ENCODE measurements at regions not wholly inside any gene's neighbourhood (a gene's known extent, or its start where the extent isn't known, plus 50 kb on each side); places are given as distances from the start of the nearest gene placed in this dataset.
A peak's percentile ranks its signal among the peaks of the same experiment; 100 is the strongest.
"Not testable (repeated sequence)": the region's sequence is repeated elsewhere in the genome, so short reads cannot be mapped to it uniquely, and the experiment has no call there.

- no peak for DNase-seq (ENCODE audit: low read depth, low spot score)
Measured at GRCh38 chr5:18438126-18438525, 803.9 kb downstream of the TAF11L14 start.

- DNase-seq (ENCODE audit: low read depth, low spot score): no peak
Measured at GRCh38 chr5:18455521-18455920, 821.3 kb downstream of the TAF11L14 start.

DNA sequence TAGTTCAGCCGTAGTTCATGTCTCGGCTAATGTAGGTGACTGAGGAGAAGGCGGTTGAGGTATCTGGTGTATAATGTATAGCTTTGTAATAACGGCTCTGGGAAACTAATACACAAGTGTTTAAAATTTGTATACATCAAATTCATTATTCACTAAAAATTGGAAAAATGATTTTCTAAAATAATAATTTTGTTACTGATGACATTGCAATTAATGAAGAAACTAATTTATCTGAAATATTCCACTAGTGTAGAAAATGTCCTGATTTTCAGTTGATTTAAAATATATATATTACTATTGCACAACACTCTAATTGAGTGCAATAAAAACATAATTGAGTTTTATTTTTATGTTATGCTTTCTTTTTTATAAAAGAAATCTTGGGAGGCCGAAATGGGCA is 823.0 kb downstream of the TAF11L14 start:
- no peak for DNase-seq (ENCODE audit: low read depth, low spot score)

DNA sequence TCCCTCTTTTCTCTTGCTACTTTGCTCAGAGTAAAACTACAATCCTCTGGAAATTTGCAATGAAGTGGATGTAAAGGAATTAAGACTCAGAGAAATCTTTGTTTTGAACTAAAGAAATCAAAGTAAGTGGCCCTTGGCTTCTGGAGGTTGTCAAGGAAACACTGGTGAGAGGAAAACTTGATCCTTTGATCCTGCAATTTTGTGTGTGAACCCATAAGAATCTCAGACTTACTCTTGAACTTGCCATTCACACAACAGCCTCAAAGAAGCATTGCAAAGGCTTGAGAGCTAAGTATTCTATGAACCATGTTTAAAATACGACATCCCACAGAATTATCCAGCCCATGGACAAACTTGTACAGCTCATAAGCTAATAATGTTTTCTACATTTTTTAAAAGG is 827.5 kb downstream of the TAF11L14 start:
- no peak for DNase-seq (ENCODE audit: low read depth, low spot score)

- peak; percentile 65 for DNase-seq (ENCODE audit: low read depth, low spot score)
Measured at GRCh38 chr5:18465833-18466681, 831.8 kb downstream of the TAF11L14 start.

- no peak for DNase-seq (ENCODE audit: low read depth, low spot score)
Measured at GRCh38 chr5:18466731-18467130, 832.5 kb downstream of the TAF11L14 start.

DNA sequence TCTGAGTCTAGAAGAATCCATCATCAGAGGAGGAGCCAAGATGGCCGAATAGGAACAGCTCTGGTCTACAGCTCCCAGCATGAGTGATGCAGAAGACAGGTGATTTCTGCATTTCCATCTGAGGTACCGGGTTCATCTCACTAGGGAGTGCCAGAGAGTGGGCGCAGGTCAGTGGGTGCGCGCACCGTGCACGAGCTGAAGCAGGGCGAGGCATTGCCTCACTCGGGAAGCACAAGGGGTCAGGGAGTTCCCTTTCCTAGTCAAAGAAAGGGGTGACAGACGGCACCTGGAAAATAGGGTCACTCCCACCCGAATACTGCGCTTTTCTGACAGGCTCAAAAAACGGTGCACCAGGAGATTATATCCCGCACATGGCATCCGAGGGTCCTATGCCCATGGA is 837.5 kb downstream of the TAF11L14 start:
- DNase-seq (ENCODE audit: low read depth, low spot score): not testable (repeated sequence)

GRCh38 chr5:18483451-18483850 is 849.2 kb downstream of the TAF11L14 start:
- peak; percentile 1 for DNase-seq (ENCODE audit: low read depth, low spot score)

GRCh38 chr5:18487928-18488480 is 853.7 kb downstream of the TAF11L14 start:
- peak; percentile 34 for DNase-seq (ENCODE audit: low read depth, low spot score)

DNA sequence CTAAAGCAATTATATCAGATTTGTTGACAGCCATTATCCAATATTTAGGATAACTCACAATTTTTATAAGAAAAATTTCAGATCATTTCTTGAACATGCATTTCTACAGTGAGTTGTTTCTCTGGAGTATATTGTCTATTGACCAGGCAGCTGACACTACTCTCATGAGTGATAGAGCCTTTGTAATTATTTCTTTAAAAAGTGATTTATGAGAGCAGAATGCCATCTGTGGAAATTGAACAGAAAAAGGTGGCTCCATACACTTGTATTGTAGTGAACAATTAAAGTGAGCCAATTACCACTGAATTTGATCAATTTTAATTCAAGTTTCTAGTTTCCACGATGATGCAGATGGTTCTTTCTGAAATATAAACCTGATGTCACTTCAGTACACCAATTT is 855.4 kb downstream of the TAF11L14 start:
- DNase-seq (ENCODE audit: low read depth, low spot score): no peak

- DNase-seq (ENCODE audit: low read depth, low spot score): no peak
Measured at GRCh38 chr5:18491349-18491748, 857.1 kb downstream of the TAF11L14 start.

DNA sequence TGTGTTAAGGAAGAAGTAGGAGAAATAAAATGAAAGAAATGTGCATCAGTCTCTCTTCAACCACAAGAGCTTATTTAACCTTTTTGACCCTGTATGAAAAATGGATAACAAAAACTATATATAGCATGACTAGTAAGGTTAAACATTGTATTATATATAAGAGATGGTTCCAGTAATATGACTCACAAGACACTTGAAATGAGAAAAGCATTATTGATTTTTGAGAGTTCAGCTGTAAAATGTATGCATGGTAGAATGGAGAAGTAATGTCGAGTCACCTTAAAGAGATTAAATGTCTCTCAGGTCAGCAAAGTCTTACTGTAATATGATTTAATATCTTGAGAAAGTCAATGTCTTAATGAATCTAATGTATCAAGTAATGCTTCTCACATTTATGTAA is 860.9 kb downstream of the TAF11L14 start:
- DNase-seq (ENCODE audit: low read depth, low spot score): no peak

DNA sequence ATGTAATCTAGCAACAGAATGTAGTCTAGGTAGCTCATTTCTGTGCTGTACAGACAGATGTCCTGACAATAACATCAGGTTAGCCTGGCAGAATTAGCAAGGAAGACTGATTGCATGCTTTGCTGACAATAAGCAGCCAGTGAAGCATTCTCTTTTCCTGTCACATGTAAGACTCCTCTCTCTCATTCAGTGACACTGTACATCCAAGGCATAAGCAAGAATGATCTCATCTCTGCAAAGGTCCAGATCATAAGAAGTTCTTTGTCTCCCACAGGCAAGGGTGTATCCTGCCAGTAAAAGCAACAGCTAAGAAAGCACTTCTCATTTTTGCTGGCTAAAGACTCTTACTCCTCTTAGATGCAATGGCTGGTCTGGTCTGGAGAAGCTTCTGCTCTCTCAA is 861.8 kb downstream of the TAF11L14 start:
- no peak for DNase-seq (ENCODE audit: low read depth, low spot score)

DNA sequence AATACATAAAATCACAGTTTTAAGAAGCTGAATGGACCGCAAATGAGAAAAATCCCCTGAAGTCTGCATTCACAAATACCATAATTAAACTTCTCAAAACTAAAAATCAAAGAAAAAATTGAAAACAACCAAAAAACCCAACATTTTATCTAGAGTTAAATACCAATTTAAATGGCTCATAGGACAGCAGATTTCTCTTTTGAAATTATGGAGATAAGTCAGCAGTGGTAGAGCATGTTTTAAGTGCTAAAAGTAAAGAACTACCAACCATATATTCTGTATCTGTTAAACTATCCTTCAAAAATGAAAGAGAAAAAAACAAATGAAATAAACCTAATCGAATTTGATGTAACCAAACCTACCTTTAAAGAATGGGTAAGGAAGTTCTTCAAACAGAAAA is 862.8 kb downstream of the TAF11L14 start:
- no peak for DNase-seq (ENCODE audit: low read depth, low spot score)

DNA sequence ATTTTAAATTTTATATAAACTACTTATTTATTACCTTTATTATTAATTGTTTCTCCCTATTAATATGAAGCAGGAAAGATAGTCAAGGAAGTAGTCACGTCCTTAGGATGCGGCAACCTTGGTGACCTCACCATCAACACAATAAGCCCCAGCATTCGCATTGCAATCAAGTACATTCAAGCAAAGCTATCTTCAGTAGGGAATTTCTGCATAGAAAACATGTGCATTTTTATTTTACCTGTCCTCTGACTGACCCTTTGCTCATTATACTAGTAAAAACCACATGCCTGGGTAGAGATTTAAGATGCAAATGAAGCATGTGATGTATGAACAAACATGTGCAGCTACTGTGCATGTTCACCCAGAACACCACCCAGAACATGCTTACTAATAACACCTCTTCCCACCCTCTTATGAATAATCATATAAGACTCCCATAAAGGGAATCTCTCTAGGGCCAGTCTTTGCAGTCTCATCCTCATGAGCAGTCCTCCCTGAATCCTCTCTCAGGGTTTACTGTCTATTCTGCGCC is 869.6 kb downstream of the TAF11L14 start:
- no peak for DNase-seq (ENCODE audit: low read depth, low spot score)

DNA sequence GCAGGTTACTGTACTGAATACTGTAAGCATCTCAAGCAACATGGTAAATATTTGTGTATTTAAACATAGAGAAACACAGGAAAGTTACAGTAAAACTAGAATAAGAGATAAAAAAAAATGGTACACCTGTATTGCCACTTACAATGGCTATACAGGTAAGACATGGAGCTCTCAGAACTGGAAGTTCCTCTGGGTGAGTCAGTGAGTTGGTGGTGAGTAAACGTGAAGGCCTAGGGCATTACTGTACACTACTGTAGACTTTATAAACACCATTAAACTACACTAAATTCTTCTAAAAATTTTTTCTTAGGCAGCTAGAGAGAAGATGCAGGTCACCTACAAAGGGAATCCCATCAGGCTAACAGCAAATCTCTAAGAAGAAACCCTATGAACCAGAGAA is 872.9 kb downstream of the TAF11L14 start:
- no peak for DNase-seq (ENCODE audit: low read depth, low spot score)

DNA sequence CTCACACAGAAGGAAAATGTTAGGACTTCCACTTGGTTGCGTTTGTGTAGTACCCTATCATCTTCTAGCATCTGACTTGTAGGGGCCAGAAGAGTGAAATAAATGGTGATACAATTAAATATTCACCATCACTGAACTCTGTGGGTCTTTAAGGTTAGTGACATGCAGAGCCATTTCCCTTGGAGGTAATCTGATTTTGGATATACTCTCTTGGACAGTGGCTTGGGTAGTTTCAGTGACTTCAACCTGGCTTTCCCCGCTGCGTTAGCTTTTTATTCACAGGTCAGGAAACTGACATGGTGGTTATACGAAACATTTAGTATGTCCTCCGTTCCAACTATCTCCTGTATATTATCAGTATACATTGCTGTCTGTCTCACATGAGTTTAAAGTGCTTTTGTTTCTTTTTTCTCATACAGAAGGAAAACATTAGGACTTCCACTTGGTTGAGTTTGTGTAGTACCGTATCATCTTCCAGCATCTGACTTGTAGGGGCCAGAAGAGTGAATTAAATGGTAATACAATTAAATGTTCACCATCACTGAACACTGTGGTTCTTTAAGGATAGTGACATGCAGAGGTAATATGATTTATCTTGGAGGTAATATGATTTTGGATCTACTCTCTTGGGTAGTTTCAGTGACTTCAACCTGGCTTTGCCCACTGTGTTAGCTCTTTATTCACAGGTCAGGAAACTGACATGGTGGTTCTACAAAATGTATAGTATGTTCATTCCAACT is 883.6 kb downstream of the TAF11L14 start:
- DNase-seq (ENCODE audit: low read depth, low spot score): no peak

DNA sequence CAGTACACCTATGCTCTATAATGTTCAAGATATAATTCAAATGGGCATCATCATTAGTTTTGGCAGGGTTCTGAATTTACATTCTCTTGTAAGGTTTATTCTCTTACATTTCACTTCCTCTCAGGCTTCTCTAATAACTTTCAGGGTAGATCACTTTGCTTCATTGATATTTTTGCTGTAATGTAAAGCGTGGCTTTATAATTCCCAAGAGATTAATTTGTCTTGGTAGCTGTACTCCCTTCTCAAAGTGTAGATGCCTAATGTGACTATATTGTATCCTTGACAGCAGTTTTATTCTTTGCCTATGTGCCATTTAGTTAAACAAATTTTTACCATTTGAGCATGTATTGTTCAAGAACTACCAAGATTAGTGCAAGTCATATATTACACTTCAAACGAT is 889.1 kb downstream of the TAF11L14 start:
- DNase-seq (ENCODE audit: low read depth, low spot score): no peak

DNA sequence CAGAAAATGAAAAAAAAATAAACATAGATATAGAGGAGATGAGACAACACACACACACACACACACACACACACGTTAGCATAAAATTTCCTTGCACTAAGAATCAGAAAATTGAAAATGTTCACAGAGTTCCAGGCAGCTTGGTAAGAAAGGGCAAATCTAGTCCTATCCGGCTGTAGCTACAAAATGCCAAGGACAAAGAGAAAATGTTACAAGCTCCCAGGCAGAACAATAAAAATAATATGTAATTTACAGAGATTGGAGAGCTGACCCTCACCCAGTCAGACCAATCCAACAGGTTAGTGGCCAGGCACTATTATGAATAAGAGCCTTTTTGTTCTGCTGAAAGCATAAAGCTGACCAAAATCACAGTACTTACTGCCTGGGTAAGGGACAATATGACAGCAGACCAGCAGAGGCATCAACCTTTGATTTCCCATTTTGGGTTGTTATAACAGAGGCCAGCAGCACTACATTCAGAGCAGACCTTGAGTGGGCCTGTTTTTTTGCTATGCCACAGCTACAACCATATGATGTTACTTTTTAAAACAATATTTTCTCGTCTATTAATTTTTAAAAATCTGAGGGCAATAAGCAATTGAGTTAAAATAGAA is 892.6 kb downstream of the TAF11L14 start:
- DNase-seq (ENCODE audit: low read depth, low spot score): no peak

DNA sequence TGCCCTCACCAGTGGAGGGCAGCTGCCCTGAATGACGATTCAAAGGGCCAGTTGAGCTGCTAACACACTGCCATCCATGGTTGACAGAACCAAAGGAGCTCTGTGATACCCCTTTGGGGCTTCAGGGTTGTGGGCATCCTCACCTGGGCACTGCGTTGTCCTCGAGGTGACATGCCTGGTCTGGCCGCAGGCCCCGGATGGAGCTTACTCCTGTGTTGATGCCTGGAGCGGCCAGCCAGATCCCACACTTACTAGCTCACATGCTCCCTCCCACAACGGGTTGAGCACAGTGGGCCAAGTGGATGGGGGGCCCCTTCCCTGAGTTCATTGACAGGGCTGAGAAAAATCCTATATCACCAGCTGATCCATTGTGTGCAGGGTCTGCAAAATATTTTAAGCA is 898.9 kb downstream of the TAF11L14 start:
- DNase-seq (ENCODE audit: low read depth, low spot score): no peak

DNA sequence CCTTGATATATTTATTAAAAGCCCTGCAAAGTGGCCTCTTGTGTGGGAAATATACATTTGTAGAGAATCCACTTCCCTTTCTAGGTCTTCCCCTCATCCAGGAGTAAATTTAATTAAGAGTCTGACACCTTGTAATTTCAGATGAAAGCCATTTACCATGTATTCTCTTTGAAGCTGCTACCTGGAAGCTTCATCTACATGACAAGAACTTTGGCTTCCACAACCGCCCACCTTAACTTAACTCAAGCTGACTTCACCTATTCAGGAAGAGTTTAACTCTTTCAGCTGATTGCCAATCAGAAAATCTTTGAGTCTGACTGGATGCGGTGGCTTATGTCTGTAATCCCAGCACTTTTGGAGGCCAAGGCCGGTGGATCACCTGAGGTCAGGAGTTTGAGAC is 899.9 kb downstream of the TAF11L14 start:
- no peak for DNase-seq (ENCODE audit: low read depth, low spot score)

DNA sequence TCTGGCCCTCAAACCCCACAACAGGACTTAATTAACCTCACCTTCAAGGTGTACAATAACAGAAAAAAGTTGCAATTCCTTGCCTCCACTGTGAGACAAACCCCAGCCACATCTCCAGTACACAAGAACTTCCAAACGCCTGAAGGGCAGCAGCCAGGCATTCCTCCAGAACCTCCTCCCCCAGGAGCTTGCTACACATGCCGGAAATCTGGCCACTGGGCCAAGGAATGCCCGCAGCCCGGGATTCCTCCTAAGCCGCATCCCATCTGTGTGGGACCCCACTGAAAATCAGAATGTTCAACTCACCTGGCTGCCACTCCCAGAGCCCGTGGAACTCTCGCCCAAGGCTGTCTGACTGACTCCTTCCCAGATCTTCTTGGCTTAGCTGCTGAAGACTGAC is 901.5 kb downstream of the TAF11L14 start:
- not testable (repeated sequence) for DNase-seq (ENCODE audit: low read depth, low spot score)
